HCT116 (cell line): ENCODE measurements at regions not wholly inside any gene's neighbourhood (a gene's known extent, or its start where the extent isn't known, plus 50 kb on each side); places are given as distances from the start of the nearest gene placed in this dataset.

Experiments used
- ATAC-seq: fragments of 200-7000 bp; cut with Tn5 transposase; 2 replicates; pipeline ENCODE4 v1.9.1; 2020; ENCODE audit warnings: mild to moderate bottlenecking, moderate library complexity
- BruUV-seq: library from RNA; stranded (reverse); fragments of 400-500 nt; replicated peaks from 2 replicates; lab custom pipeline; 2021; lab: Mats Ljungman, UMichigan
- CTCF ChIA-PET: fragments of 300-600 bp; sonication (Branson Sonifier 250); formaldehyde crosslinking; loops from one replicate; lab custom pipeline; 2021; ENCODE audit warnings: antibody characterized with exemption; lab: Charles Lee
- POLR2A ChIA-PET: fragments of 300-600, 350-600 bp; sonication (Branson Sonifier 250); formaldehyde crosslinking; loops from one replicate; lab custom pipeline; 2021; ENCODE audit warnings: antibody characterized with exemption; lab: Charles Lee
- RAD21 ChIA-PET, 2 experiments: fragments of 300-600 bp; sonication (Branson Sonifier 250); formaldehyde crosslinking; loops; one replicate each; lab custom pipeline; 2023; ENCODE audit warnings: low total read pairs in 2 of 2; ENCODE audit not compliant: uncharacterized antibody in 2 of 2, unreplicated experiment in 2 of 2, low non-redundant PET in 1 of 2; lab: Charles Lee
- DNase-seq: peaks from one replicate; pipeline ENCODE4 v3.0.0-alpha.2; 2010; ENCODE audit warnings: low read depth, low spot score
- H2AFZ ChIP-seq: fragments of 200-600 bp; shearing (Covaris generic), sonication (generic); 2 replicates; pipeline ENCODE4 v1.6.1; 2017; ENCODE audit warnings: low read depth, mixed run types, mixed read lengths, antibody characterized with exemption, low read length; ENCODE audit not compliant: poor library complexity, severe bottlenecking
- H3K27ac ChIP-seq: 2 replicates; pipeline ENCODE4 v1.5.1; 2012; ENCODE audit warnings: low read depth, low read length
- H3K27me3 ChIP-seq: fragments of 200-600 bp; sonication (generic); 2 replicates; pipeline ENCODE4 v1.6.1; 2016; ENCODE audit warnings: mixed run types, low read length, mixed read lengths; ENCODE audit not compliant: insufficient read depth
- H3K36me3 ChIP-seq, 2 experiments: fragments of 200-500 bp in 1 of 2; fragments of 200-600 bp in 1 of 2; sonication (Bioruptor generic) in 1 of 2; sonication (generic) in 1 of 2; 2 replicates each; pipeline versions ENCODE4 v1.5.1 to v1.6.1; 2014 to 2016; ENCODE audit warnings: low read length in 2 of 2, inconsistent platforms in 1 of 2, mixed read lengths in 1 of 2, mixed run types in 1 of 2; ENCODE audit not compliant: insufficient read depth in 2 of 2, control insufficient read depth in 1 of 2
- H3K4me1 ChIP-seq, 2 experiments: fragments of 200-600 bp in 1 of 2; sonication (generic) in 1 of 2; 2 replicates each; pipeline versions ENCODE4 v1.5.1 to v1.6.1; 2012 to 2017; ENCODE audit warnings: low read length in 2 of 2, inconsistent platforms in 1 of 2, mild to moderate bottlenecking in 1 of 2, mixed read lengths in 1 of 2, mixed run types in 1 of 2, moderate library complexity in 1 of 2; ENCODE audit not compliant: insufficient read depth in 2 of 2, control insufficient read depth in 1 of 2
- H3K4me2 ChIP-seq: fragments of 200-600 bp; sonication (generic); 2 replicates; pipeline ENCODE4 v1.6.1; 2017; ENCODE audit warnings: mixed run types, low read length, mixed read lengths
- H3K4me3 ChIP-seq, 2 experiments: fragments of 200-600 bp in 1 of 2; sonication (generic) in 1 of 2; replicated peaks in 1 of 2; 2 replicates each; pipeline ENCODE4 v1.5.1; 2011 to 2016; ENCODE audit warnings: low read length in 2 of 2, control low read depth in 1 of 2, low read depth in 1 of 2, mild to moderate bottlenecking in 1 of 2, mixed read lengths in 1 of 2, mixed run types in 1 of 2
- H3K79me2 ChIP-seq: fragments of 200-600 bp; sonication (generic); 2 replicates; pipeline ENCODE4 v1.6.1; 2017; ENCODE audit warnings: mild to moderate bottlenecking, mixed run types, low read length, moderate library complexity, mixed read lengths; ENCODE audit not compliant: insufficient read depth
- H3K9ac ChIP-seq: fragments of 200-600 bp; sonication (generic); 2 replicates; pipeline ENCODE4 v1.6.1; 2016; ENCODE audit warnings: low read length, mixed read lengths
- H3K9me2 ChIP-seq: fragments of 200-600 bp; sonication (generic), shearing (Covaris generic); 2 replicates; pipeline ENCODE4 v1.6.1; 2017; ENCODE audit warnings: mixed run types, mild to moderate bottlenecking, moderate library complexity; ENCODE audit not compliant: insufficient read depth
- H3K9me3 ChIP-seq, 2 experiments: fragments of 200-500 bp in 1 of 2; fragments of 200-600 bp in 1 of 2; sonication (Bioruptor generic) in 1 of 2; sonication (generic) in 1 of 2; 2 replicates each; pipeline ENCODE4 v1.6.1; 2014 to 2017; ENCODE audit warnings: low read length in 2 of 2, mixed read lengths in 2 of 2, inconsistent platforms in 1 of 2, low read depth in 1 of 2, mild to moderate bottlenecking in 1 of 2, mixed run types in 1 of 2, moderate library complexity in 1 of 2; ENCODE audit not compliant: control insufficient read depth in 1 of 2, insufficient read depth in 1 of 2
- H4K20me1 ChIP-seq: fragments of 200-600 bp; sonication (generic), shearing (Covaris generic); 2 replicates; pipeline ENCODE4 v1.6.1; 2017; ENCODE audit warnings: mixed run types, mild to moderate bottlenecking, moderate library complexity; ENCODE audit not compliant: insufficient read depth
- ATF3 ChIP-seq: IDR thresholded peaks from 2 replicates; pipeline ENCODE4 v1.6.1; 2012
- CBX3 ChIP-seq: IDR thresholded peaks from 2 replicates; pipeline ENCODE4 v1.6.1; 2012; ENCODE audit warnings: low read depth
- CEBPB ChIP-seq: IDR thresholded peaks from 2 replicates; pipeline ENCODE4 v1.6.1; 2012; ENCODE audit warnings: low read depth
- CTCF ChIP-seq, 3 experiments: fragments of 200-600 bp in 1 of 3; sonication (generic) in 1 of 3; IDR thresholded peaks in 2 of 3; conservative IDR thresholded peaks in 1 of 3; 2 replicates each; pipeline ENCODE4 v1.5.1; 2012 to 2017; ENCODE audit warnings: low read depth in 2 of 3, low read length in 2 of 3, antibody characterized with exemption in 1 of 3, borderline replicate concordance in 1 of 3, control low read depth in 1 of 3, mild to moderate bottlenecking in 1 of 3, mixed read lengths in 1 of 3, mixed run types in 1 of 3, moderate library complexity in 1 of 3; ENCODE audit not compliant: insufficient read depth in 1 of 3
- EGR1 ChIP-seq: IDR thresholded peaks from 2 replicates; pipeline ENCODE4 v1.6.1; 2012; ENCODE audit warnings: low read depth
- EZH2 ChIP-seq: fragments of 200-600 bp; sonication (generic); IDR thresholded peaks from 2 replicates; pipeline ENCODE4 v1.6.1; 2017; ENCODE audit warnings: antibody characterized with exemption, mixed run types
- EZH2phosphoT487 ChIP-seq: fragments of 200-600 bp; IDR thresholded peaks from 2 replicates; pipeline ENCODE4 v1.6.1; 2018; ENCODE audit warnings: antibody characterized with exemption, borderline replicate concordance
- JUND ChIP-seq: IDR thresholded peaks from 2 replicates; pipeline ENCODE4 v1.6.1; 2012
- MAX ChIP-seq: IDR thresholded peaks from 2 replicates; pipeline ENCODE4 v1.6.1; 2012
- POLR2A ChIP-seq: IDR thresholded peaks from 2 replicates; pipeline ENCODE4 v1.7.0; 2011; ENCODE audit warnings: borderline replicate concordance; ENCODE audit not compliant: insufficient read depth, insufficient read length; ENCODE audit errors: extremely low read depth
- POLR2AphosphoS5 ChIP-seq: IDR thresholded peaks from 2 replicates; pipeline ENCODE4 v1.6.1; 2011; ENCODE audit warnings: mild to moderate bottlenecking, low read depth, low read length, moderate library complexity
- RAD21 ChIP-seq: IDR thresholded peaks from 2 replicates; pipeline ENCODE4 v1.6.1; 2012; ENCODE audit warnings: low read depth, mild to moderate bottlenecking
- SIN3A ChIP-seq: IDR thresholded peaks from 2 replicates; pipeline ENCODE4 v1.6.1; 2012; ENCODE audit warnings: low read depth
- SP1 ChIP-seq: IDR thresholded peaks from 2 replicates; pipeline ENCODE4 v1.6.1; 2012; ENCODE audit warnings: low read depth
- SRF ChIP-seq: IDR thresholded peaks from 2 replicates; pipeline ENCODE4 v1.6.1; 2012; ENCODE audit warnings: low read depth
- TCF7L2 ChIP-seq: IDR thresholded peaks from 2 replicates; pipeline ENCODE4 v1.7.0; 2011; ENCODE audit warnings: borderline replicate concordance, inconsistent platforms; ENCODE audit not compliant: insufficient read depth, insufficient read length; ENCODE audit errors: extremely low read depth
- YY1 ChIP-seq: IDR thresholded peaks from 2 replicates; pipeline ENCODE4 v1.6.1; 2011; ENCODE audit warnings: low read length, low read depth, moderate library complexity, mild to moderate bottlenecking; ENCODE audit not compliant: insufficient replicate concordance; ENCODE audit errors: extremely low read depth
- ZBTB33 ChIP-seq: IDR thresholded peaks from 2 replicates; pipeline ENCODE4 v1.6.1; 2011; ENCODE audit warnings: mild to moderate bottlenecking, low read length, moderate library complexity; ENCODE audit not compliant: insufficient replicate concordance; ENCODE audit errors: extremely low read depth
- ZFX ChIP-seq: fragments of 450-650 bp; IDR thresholded peaks from 2 replicates; pipeline ENCODE4 v1.6.1; 2017
- ZNF274 ChIP-seq: fragments of 200-500 bp; sonication (Bioruptor generic); IDR thresholded peaks from 2 replicates; pipeline ENCODE4 v1.6.1; 2014; ENCODE audit warnings: mild to moderate bottlenecking, low read depth, low read length, inconsistent platforms
- intact Hi-C: fragments of 100-400 bp; cut with micrococcal nuclease; formaldehyde crosslinking; loops from 2 replicates; pipeline ENCODE4 v1.10.0; 2022

DNA sequence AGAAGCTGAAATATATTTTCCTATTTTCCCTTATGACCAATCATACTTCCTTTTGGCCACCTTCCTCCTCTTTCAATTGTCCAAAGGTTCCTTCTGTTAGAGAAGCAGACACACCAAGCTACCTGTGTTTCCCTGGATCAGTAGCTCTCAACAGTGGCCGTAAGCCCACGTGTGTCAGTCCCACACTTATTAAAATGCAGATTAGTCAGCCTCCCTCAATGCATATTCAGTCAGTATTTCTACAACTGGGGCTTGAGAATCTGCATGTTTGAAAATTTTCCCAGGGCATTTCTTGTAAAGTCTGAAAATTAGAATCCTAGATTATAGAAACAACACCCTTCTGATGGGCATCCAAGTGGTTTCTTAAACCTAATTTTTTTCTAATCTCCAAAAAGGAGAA is 54.0 kb upstream of the ITPRID2 start:
- ATAC-seq, result no peak
- RAD21 ChIA-PET, result no interaction called here
- Histone ChIP-seq H3K27ac (no peak overlapping the region), H3K36me3 (no peaks in the 10 kb centered on the region; a peak in 1 of 4 replicates), H3K79me2 (no peaks in the 10 kb centered on the region), H3K9me2 (no peaks in the 10 kb centered on the region), H2AFZ (no peak overlapping the region), H3K9me3 (no peaks in the 10 kb centered on the region), H3K4me2 (no peak overlapping the region), H3K4me1 (peaks cover 0 to 16% of the 10 kb centered on the region in 2 experiments; a peak in 1 of 4 replicates), H3K9ac (no peak overlapping the region), H3K4me3 (no peak overlapping the region), H4K20me1 (no peaks in the 10 kb centered on the region), H3K27me3 (no peaks in the 10 kb centered on the region)
- BruUV-seq, result no TSS peak
- CTCF ChIA-PET, result no interaction called here
- intact Hi-C loops, result no loop called here
- POLR2A ChIA-PET, result no interaction called here
- TF ChIP-seq POLR2A, result no peak
- no peak for TF ChIP-seq SRF
- TF ChIP-seq ZBTB33, result no peak
- no peak for TF ChIP-seq CBX3
- no peak for TF ChIP-seq JUND
- TF ChIP-seq SIN3A, result no peak
- TF ChIP-seq EGR1, result no peak
- no peak for TF ChIP-seq CTCF (IDR thresholded peaks at IDR 0.05 in 2 of 3, conservative IDR thresholded peaks at IDR 0.05 in 1 of 3; ENCODE audit: borderline replicate concordance in 1 of 3, insufficient read depth in 1 of 3, low read depth in 2 of 3, low read length in 2 of 3)
- TF ChIP-seq ATF3, result no peak
- no peak for TF ChIP-seq ZNF274
- TF ChIP-seq ZFX, result no peak
- no peak for TF ChIP-seq YY1
- TF ChIP-seq SP1, result no peak
- TF ChIP-seq CEBPB, result no peak
- no peak for TF ChIP-seq MAX
- TF ChIP-seq EZH2, result no peak
- TF ChIP-seq POLR2AphosphoS5, result no peak
- no peak for TF ChIP-seq TCF7L2
- TF ChIP-seq RAD21, result no peak
- no peak for TF ChIP-seq EZH2phosphoT487
- TF ChIP-seq, all 23 proteins: peak for 0
- no peak for DNase-seq
